HPDE6-E6E7 (cell line): ENCODE measurements at regions not wholly inside any gene's neighbourhood (a gene's known extent, or its start where the extent isn't known, plus 50 kb on each side); places are given as distances from the start of the nearest gene placed in this dataset.

ENCODE experiments used
- DNase-seq: peaks from one replicate; pipeline ENCODE4 v3.0.0; 2011; ENCODE audit warnings: missing footprints; ENCODE audit errors: extremely low spot score

DNA sequence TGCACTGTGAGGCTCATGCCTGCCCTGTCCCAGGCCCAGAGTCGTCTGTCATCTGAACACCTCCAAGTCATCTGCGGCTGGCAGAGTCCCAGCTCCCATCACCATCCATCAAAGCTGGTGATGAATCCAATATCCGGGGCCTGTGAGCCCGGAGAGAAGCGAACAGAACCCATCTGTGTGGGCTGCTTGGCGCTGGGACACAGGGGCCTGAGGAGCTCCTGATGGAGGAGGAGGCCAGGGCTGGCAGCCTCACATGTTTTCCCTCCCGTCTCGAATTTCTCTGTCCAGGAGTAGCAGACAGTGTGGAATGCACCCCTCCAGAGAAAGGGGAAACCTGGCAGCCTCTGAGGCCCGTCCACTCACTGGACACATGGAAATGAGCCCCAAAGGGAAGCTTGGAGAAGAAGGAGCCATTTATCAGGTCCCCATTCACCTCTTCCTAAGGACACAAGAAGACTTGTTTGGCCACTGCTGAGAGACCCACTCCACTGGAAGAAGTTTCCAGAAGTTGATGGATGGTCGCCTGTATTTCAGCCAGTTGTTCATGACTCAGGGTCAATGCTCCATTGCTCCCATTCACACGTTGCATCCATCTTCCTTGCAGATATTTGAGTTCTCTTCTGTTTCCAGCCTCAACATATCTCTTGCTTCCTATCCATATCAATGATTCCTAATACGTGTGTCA lies 307.5 kb upstream of the SULF2 start:
- no peak for DNase-seq

DNA sequence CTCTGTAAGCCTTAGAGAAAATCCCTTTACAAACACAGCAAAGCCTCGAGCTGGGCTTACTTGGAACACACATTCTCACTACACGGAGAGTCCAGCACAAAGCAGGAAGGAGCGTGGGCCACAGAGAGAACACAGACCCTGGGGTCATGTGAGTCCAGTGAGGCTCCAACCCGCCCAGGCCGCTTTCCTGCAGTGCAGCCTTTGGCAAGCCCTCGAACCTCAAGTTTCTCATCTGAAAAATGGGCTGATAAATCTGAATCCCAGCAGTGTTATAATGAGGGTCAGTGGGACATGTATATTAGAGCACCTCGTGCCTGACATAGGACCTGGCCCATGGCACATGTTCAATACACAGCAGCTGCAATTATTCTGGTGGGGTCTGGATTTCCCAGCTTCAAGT lies 305.5 kb upstream of the SULF2 start:
- DNase-seq: no peak

DNA sequence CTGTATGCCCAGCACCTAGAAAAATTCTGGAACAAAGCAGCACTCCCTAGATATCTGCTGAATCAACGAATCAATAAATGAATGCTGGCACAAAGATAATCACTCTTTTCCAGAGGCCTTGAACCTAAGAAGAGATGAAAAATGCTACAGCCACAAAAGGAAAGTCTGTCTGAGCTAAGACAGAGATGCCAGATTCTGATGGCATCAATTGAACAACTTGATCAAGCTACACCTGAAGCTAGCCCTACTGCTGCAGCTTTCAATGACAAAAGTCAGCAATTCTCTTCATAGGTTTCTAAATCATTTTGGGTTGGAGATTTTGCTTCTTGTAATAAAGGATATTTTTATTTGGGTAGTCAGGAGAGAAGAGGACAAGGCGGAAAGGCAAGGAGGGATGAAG lies 305.0 kb upstream of the SULF2 start:
- no peak for DNase-seq

DNA sequence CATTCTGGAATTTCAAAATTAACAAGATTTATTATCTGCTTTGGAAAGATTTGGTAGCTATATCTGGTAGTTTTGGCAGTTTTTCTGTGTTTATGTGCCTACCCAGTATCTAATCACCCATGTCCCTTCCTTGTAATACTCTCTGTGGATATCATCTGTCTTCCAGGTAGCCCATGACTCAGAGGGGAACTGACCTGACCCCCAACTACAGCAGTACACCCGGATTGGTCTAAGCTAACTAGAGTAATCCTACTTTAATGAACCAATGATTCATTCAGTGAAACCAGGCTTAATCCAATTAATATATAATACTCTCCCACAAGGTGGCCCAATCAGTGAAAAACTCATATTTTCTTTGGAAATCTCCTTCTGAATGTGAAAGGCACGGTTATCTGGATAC lies 295.3 kb upstream of the SULF2 start:
- DNase-seq: no peak

DNA sequence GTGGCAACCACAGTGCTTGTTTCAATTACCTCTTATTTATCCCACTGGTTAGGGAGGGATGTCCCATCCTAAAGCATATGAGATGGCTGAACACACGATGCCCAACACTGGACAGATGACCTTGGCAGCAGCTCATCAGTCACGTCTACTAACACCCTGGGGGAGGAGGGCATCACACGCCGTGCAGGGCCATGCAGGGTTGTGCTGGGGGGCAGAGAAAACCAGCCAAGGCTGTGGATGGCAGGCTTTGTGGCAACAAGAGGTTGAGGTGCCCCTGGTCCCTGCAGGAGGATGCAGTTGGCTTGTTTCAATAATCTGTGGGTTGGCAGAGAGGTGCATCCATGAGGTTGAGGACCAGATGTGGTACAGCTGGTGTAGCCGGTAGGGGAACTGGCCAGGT lies 293.7 kb upstream of the SULF2 start:
- no peak for DNase-seq

DNA sequence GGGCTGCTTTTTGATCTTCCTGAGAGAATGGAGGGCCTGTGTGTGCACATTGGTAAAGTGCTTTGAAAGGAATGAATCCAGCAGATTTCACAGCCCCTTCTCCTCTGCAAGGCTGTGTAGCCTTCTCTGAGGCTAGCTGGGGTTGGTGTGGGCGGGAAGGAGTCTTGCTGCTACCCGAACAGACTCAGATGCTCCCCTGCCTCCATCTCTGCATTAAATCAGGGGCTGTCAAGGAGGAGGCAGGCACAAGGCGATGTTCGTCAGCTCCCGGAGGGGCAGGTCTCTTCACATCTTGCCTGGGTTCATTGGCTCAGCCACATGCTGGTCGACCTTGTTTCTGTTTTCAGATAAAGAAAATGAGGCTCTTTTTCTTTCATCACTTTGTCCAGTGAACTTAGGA lies 291.5 kb upstream of the SULF2 start:
- DNase-seq: no peak

DNA sequence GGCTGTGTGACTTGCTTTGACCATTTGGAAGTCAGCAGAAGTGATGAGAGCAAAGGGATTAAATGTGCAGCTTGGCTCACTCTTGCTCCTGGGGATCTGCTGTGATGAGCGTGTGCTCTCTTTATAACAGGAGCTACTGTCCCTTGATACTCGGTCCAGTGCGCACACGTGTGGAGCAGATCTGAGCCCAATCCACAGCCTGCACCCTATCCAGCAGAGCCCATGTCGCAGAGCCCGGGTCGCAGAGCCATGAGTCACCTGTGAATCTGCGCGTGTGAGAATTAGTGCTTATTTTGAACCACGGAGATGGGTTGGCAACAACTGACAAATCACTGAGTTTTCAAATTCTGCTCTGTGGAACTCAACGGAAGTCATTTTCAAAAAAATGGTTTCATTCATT lies 291.0 kb upstream of the SULF2 start:
- DNase-seq: no peak

DNA sequence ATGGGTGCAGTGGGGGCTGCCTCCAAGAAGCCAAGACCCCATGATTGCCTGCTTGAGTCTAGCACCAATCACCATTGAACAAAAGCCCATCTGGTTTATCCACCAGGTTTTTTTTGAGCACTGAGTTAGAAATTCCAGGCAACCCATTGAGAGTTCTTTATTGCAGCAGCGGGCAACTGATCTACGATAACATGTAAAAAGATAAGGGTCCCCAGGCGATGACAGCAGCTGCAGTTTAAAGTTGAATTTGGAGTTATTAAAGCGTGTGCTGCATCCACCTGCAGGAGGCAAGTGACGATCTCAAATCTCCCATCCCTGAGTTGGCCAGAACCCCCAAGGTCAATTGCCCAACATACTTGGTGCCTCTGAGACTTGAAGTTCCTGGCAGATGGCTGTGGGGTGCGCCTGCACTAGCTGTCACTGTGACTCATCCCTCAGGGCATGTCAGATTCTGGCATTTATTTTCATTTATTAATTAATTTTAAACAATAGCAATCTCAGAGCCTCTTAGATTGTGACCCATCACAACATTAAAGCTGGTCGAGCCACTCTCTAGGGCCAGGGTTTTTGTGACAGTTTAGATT lies 290.4 kb upstream of the SULF2 start:
- DNase-seq: no peak

DNA sequence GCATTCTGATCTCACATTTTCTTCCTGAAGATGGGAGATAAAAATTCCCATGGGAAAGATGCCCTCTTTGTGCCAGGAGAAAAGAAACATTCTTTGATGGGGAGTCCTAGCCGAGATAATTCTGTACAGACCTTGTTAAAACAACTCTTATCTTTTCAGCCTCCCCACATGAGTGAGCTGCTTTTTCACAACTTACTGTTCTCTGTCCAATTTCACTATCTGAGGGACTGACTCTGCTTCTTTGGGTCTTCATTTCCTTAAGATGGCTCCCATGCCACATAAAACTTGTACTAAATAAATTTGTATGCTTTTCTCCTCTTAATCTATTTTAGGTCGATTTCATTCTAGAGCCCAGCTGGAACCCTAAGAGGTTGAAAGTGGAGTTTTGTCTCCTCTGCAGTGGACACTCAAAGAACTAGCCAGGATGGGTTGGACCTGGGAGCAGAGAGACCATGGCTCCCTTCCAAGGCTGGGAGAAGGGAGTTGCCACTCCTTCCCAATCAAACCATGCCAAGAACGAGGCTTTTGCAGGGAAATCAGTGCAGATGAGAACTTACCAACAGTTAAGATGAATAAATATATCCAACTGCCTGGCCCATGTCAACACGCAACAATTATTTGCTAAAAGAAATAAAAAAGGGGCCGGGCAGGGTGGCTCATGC lies 285.8 kb upstream of the SULF2 start:
- no peak for DNase-seq

DNA sequence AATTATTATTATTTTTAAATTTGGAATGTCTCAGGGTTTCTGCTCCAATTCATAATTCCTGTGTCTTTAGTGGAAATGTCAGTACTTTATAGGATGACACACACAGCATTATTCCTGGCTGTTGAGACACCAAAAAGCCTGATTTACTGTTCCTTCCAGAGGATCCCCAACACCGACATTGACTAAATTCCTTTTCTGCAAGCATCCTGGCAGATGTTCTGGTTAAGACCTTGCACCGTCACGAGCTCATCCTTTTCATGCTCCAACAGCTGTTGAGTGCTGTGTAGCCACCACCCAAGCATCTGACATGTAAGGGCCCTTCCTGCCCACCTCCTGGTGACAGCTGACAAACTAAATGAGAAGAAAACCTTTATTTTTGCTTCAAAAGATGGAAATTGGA lies 284.3 kb upstream of the SULF2 start:
- DNase-seq: no peak

DNA sequence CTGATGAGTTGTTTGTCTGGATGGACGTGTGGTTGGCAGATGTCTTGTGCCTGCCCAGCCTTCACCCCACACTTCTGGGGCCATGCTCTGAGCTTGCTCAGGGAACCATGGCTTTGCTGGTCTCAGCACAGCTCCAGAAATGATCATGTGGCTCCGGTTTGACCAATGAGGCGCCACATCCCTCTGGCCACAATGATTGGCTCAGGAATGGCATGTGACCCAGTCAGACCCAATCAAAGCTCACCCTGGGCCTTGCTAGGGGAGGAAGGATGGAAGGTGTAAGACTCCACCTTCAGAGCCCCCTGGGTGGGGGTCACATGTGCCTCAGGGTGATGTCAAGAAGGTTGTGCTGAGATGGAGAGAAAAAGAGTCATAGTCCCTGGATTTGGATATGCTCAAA lies 281.6 kb upstream of the SULF2 start:
- DNase-seq: no peak

DNA sequence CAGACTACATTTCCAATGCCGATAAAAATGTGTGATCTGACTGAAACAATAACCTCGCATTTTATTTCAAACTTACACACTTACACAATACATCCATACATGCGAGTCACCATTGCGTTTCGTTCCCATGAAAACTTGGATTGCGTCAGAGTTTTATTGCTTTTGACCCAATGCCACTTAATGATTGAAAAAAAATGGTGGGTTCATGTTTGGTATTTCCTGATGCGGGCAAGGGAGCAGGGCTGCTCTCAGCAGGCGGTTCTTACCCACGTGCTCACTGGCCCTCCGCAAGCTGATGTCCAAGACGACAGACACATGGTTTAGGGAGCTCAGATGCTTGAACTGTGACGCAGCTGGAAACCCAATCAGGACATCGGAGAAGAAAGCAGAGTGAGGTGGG lies 281.0 kb upstream of the SULF2 start:
- DNase-seq: no peak

DNA sequence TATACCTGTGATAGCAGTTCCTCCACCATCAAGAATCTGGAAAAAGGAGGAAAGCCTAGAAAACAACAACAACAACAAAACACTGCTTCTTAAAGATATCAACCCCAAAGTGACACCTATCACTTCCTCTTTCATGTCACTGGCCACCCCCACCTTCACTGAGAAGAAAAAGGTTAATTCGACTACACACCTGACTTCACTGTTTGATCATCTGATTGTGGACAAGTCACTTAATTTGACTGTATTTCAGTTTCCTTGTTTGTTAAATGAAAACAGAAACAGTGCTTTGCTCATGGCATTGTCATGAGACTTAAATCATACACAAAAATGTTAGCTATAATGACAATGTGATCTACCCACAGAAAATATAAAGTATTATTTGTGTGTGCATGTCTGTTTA lies 280.6 kb upstream of the SULF2 start:
- DNase-seq: no peak

DNA sequence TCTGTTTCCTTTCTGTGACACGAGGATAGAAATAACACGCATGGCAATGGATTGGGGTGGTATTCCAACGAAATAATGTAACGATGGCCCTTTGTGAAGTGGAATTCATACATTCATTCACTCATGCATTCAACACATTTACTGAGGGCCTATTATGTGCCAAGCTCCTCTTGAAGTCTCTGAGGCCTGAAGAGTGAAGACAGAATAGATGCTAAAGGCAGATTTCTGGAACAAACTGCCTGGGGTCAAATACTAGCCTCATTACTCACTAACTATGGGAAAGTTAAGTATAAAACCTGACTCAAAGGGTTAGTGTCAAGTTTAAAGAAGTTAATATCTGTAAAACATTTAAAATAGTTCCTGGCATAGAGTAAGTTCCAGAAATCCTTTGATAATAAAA lies 279.6 kb upstream of the SULF2 start:
- DNase-seq: peak; percentile 41

DNA sequence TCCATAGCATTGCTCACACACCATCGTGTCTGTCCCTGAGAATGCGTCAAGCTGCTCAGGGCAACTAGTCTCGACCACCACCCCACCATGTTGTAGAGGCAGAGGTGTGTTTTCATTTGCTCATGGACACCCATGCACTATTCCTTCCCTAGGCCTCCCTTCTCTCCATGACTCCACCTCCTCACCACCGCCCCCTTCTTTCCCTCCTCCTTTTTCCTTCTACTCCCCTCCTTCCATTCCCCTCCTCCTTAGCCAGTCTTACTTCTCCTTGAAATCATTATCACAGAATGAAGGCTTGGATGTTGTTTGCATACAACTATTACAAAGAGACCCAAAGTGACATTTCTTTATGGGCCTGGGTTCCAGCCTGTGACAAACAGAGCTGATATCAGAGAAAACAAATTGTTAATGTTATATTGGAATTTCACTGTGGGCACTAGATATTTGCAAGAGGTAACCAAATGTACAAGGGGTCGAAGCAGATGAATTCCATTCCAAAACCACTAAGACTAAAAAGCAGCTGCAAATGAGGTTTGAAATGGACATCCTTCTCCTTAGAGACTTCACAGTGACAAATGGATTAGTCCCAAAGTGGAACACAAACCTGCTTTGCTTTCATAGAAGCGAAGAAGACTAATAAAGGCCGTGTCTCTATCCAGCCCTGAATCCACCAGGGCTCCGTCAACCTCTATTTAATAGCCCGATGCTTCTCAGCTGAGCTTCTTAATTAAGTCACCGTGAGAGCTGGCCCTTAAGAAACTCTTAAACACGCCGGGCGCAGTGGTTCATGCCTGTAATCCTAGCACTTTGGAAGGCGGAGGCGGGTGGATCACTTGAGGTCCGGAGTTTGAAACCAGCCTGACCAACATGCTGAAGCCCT lies 275.8 kb upstream of the SULF2 start:
- no peak for DNase-seq

DNA sequence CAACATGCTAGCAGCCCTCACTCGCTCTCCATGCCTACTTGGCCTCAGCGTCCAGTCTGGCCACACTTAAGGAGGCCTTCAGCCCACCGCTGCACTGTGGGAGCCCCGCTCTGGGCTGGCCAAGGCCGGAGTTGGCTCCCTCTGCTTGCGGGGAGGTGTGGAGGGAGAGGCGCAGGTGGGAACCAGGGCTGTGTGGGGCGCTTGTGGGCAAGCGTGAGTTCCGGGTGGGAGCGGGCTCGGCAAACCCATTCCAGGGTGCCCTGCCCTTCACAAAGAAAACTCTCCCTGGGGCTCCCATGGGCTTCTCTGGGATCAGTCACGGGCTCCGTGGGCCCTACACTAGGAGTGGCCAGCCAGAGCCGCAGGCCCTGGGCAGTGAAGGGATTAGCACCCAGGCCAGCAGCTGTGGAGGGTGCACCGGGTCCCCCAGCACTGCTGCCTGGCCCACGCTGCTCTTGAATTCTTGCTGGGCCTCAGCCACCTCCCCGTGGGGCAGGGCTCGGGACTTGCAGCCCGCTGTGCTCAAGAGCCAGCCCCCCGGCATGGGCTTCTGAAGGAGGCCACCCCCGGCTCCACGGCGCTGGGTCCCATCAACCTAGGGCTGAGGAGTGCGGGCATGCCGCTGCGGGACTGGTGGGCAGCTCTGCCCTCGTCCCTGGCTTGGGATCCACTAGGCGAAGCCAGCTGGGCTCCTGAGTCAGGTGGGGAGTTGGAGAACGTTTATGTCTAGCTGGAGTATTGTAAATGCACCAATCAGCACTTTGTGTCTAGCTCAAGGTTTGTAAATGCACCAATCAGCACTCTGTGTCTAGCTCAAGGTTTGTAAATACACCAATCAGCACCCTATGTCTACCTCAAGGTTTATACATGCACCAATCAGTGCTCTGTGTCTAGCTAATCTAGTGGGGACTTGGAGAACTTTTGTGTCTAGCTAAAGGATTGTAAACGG lies 273.6 kb upstream of the SULF2 start:
- no peak for DNase-seq

DNA sequence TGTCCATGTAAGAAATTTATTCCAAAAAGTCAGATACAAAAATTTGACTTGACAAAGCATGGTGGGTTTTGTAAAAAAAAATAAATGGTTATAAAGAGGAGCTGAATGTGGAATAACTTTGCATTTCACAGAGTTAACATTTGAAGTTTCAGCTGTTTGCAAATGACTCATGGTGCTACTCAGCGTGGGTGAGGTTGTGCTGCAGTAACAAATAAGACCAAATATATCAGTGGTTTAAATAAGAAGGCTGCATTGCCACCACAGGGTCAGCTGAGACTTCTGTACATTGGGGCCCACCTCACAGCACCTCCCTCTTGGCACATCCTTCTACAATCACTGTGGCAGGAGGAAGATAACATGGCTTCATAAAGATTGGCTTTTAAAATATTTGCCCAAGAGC lies 272.5 kb upstream of the SULF2 start:
- no peak for DNase-seq

DNA sequence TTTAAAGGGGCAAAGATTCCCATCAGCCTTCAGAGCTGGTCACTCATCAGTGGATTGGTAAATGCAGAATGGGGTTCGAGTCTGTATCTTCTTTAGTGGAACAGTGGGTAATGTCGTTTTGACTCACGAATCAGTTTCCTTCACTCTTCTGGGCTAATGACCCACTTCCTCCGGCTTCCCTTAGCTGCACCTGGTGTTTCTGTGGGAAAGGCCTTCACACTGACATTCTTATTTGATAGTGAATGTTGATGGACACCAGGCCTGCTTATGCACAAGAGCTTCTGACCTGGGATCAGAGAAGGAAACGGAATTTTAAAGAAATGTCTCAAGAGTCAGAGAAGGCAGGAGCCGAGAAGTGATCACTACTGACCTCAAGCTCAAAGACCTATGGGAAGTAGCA lies 272.0 kb upstream of the SULF2 start:
- no peak for DNase-seq

DNA sequence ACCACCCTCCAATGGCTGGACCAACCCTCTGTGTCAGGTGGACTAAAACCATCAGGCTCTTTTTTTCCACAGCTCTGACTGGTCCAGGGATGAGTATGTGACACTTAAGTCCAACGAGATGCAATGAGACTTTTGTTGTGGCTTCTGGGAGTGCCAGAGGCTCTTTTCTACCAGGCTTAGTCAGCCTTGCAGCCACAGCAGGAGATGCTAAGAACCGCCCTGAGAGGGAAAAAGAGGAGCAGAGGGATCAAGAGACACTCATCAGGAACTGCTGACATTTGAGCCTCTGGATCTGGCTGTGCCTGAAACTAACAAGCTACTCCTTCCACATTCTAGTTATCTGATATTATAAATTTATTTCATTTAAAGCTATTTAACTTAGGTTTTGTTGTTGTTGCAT lies 270.9 kb upstream of the SULF2 start:
- no peak for DNase-seq

DNA sequence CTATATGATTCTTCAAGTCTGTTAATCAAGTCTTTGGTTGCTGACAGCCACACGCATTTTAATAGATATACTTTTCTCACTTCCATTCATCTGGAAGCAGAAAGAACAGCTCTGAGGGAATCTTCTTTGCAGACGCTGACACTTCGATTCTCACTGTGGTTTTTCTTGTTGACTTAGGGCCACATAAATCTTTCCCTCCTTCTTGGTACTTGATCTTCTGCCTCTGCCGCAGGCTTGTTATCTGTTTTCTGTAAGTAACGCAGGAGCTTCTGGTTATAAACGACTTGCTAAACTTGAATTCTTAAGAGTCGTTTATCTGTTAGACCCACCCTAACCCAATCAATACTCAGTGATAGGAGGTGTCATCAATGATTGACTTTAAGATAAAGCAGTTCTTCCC lies 268.8 kb upstream of the SULF2 start:
- DNase-seq: no peak

DNA sequence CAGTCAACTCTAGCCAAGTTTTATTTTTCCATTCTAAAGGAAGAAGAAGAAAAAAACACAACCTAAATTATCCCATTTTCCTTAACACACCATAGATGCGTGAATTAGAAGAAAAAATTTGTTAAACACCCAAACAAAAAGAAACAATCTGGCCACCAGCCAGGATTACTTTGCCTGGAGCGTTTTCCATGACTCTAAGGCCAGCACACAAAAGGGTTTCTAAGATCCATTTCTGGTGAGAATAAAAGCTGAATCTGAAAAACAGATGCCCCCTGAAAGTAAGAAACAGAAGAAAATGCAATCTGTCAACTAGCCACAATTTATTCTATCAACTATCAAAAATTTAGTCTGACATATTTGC lies 267.2 kb upstream of the SULF2 start:
- peak; percentile 64 for DNase-seq
